ENCODE measurements at regions not wholly inside any gene's neighbourhood (a gene's known extent, or its start where the extent isn't known, plus 50 kb on each side); places are given as distances from the start of the nearest gene placed in this dataset.

DNA sequence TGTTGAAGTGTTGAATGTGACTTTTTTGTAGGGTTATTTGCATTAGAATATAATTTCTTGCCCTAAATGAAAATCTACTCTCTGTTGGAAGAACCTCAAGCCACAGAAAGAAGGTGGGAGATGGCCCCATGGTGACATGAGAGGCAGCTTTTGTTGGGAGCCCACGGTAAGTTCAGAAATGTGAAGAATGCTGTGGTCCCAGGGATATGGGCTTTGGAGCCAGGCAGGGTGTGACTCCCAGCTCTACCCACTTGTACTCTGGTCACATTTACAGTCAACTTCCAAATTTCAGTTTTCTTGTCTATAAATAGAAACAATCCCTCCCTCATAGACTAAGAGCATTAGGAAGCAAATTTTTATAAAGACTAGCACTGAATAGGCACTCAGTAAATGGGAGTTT, 177.8 kb downstream of the RAB28 start:
- H3K9me3 ChIP-seq (replicated peaks; ENCODE audit: insufficient read depth, low read length), result no peaks in the 10 kb centered on the region
- no peaks in the 10 kb centered on the region for H3K27me3 ChIP-seq (replicated peaks; ENCODE audit: insufficient read depth, low read length)
- no peaks in the 10 kb centered on the region for H3F3A ChIP-seq (ENCODE audit: insufficient read depth, low read length)
- no peak for DNase-seq
- TF ChIP-seq EZH2phosphoT487 (IDR thresholded peaks at IDR 0.05; ENCODE audit: low read length), result no peak
- TF ChIP-seq EZH2 (optimal IDR thresholded peaks at IDR 0.05; ENCODE audit: low read depth, low read length), result no peak
- H3K4me3 ChIP-seq (ENCODE audit: low read length), result no peak overlapping the region
- no peaks in the 10 kb centered on the region for H3K79me2 ChIP-seq (ENCODE audit: low read length)
- no peak overlapping the region for H3K9ac ChIP-seq (ENCODE audit: low read length)
- H3K4me2 ChIP-seq (ENCODE audit: low read depth, low read length), result no peak overlapping the region
- no peaks in the 10 kb centered on the region for H3K9me2 ChIP-seq (replicated peaks; ENCODE audit: insufficient read depth, low read length)
- H2AFZ ChIP-seq (ENCODE audit: low read length), result no peak overlapping the region
- H3K36me3 ChIP-seq (replicated peaks; ENCODE audit: insufficient read depth, low read length), result no peaks in the 10 kb centered on the region
- no peaks in the 10 kb centered on the region for H3K4me1 ChIP-seq (ENCODE audit: low read length)
- no peaks in the 10 kb centered on the region for H4K20me1 ChIP-seq (ENCODE audit: insufficient read depth, low read length)
- H3K27ac ChIP-seq (ENCODE audit: low read length), result no peak overlapping the region

DNA sequence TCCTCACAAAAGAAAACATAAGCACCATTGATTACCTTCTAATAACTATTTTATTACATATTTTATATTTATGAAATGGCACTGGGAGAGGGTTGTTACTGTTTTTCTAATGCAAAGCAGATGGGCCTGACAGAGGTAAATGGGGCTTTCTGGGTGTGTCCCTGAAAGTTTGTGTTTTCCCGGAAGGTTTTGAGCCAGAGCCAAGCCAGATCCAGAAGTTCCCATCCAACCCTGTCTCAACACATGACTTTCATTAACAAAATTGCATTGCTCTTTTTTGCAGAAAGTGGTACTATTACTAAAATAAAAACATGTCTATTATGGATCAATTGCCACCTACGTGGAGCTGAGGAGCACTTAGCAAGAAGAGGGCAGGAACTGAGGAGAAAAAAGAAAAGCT, 181.3 kb downstream of the RAB28 start:
- Histone ChIP-seq H3K9ac (ENCODE audit: low read length) (no peak overlapping the region), H3F3A (ENCODE audit: insufficient read depth, low read length) (no peaks in the 10 kb centered on the region), H3K4me3 (ENCODE audit: low read length) (no peak overlapping the region), H3K9me2 (replicated peaks; ENCODE audit: insufficient read depth, low read length) (no peaks in the 10 kb centered on the region), H3K4me1 (ENCODE audit: low read length) (no peaks in the 10 kb centered on the region), H2AFZ (ENCODE audit: low read length) (no peak overlapping the region), H3K4me2 (ENCODE audit: low read depth, low read length) (no peak overlapping the region), H3K36me3 (replicated peaks; ENCODE audit: insufficient read depth, low read length) (no peaks in the 10 kb centered on the region), H4K20me1 (ENCODE audit: insufficient read depth, low read length) (no peaks in the 10 kb centered on the region), H3K27me3 (replicated peaks; ENCODE audit: insufficient read depth, low read length) (no peaks in the 10 kb centered on the region), H3K27ac (ENCODE audit: low read length) (no peak overlapping the region), H3K9me3 (replicated peaks; ENCODE audit: insufficient read depth, low read length) (no peaks in the 10 kb centered on the region), H3K79me2 (ENCODE audit: low read length) (no peaks in the 10 kb centered on the region)
- DNase-seq, result no peak
- TF ChIP-seq, protein P1, sequence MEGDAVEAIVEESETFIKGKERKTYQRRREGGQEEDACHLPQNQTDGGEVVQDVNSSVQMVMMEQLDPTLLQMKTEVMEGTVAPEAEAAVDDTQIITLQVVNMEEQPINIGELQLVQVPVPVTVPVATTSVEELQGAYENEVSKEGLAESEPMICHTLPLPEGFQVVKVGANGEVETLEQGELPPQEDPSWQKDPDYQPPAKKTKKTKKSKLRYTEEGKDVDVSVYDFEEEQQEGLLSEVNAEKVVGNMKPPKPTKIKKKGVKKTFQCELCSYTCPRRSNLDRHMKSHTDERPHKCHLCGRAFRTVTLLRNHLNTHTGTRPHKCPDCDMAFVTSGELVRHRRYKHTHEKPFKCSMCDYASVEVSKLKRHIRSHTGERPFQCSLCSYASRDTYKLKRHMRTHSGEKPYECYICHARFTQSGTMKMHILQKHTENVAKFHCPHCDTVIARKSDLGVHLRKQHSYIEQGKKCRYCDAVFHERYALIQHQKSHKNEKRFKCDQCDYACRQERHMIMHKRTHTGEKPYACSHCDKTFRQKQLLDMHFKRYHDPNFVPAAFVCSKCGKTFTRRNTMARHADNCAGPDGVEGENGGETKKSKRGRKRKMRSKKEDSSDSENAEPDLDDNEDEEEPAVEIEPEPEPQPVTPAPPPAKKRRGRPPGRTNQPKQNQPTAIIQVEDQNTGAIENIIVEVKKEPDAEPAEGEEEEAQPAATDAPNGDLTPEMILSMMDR (IDR thresholded peaks at IDR 0.05; ENCODE audit: low read length), result no peak
- TF ChIP-seq EZH2 (optimal IDR thresholded peaks at IDR 0.05; ENCODE audit: low read depth, low read length) (no peak), EZH2phosphoT487 (IDR thresholded peaks at IDR 0.05; ENCODE audit: low read length) (no peak)

DNA sequence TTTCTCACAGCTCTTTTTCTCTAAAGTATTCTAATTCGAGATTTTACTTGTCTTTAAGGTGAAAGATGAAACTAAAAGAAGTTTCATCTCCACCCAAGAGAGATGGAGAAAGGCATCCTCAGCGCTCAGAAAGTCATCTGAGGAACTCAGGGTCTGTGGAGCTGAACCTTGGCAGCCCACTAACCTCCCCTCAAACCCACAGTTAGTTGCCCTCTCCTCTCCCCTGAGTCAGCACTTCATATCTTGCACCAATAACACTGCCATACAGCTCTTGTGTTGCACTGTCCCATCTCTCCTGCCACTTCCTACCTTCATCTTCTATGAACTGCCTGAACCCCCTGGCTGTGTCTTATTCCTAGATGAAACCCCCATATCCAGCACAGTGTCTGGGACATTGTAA, 184.8 kb downstream of the RAB28 start:
- DNase-seq, result no peak
- H3K9me2 ChIP-seq (replicated peaks; ENCODE audit: insufficient read depth, low read length), result no peaks in the 10 kb centered on the region
- no peaks in the 10 kb centered on the region for H4K20me1 ChIP-seq (ENCODE audit: insufficient read depth, low read length)
- no peaks in the 10 kb centered on the region for H3K4me1 ChIP-seq (ENCODE audit: low read length)
- no peaks in the 10 kb centered on the region for H3K79me2 ChIP-seq (ENCODE audit: low read length)
- H3K9ac ChIP-seq (ENCODE audit: low read length), result no peak overlapping the region
- H2AFZ ChIP-seq (ENCODE audit: low read length), result no peak overlapping the region
- no peak overlapping the region for H3K4me3 ChIP-seq (ENCODE audit: low read length)
- no peaks in the 10 kb centered on the region for H3K36me3 ChIP-seq (replicated peaks; ENCODE audit: insufficient read depth, low read length)
- no peaks in the 10 kb centered on the region for H3F3A ChIP-seq (ENCODE audit: insufficient read depth, low read length)
- no peak overlapping the region for H3K4me2 ChIP-seq (ENCODE audit: low read depth, low read length)
- H3K27ac ChIP-seq (ENCODE audit: low read length), result no peak overlapping the region
- H3K27me3 ChIP-seq (replicated peaks; ENCODE audit: insufficient read depth, low read length), result no peaks in the 10 kb centered on the region
- H3K9me3 ChIP-seq (replicated peaks; ENCODE audit: insufficient read depth, low read length), result no peaks in the 10 kb centered on the region
- TF ChIP-seq, protein P1 (IDR thresholded peaks at IDR 0.05; ENCODE audit: low read length), result no peak
- TF ChIP-seq EZH2 (optimal IDR thresholded peaks at IDR 0.05; ENCODE audit: low read depth, low read length) (no peak), EZH2phosphoT487 (IDR thresholded peaks at IDR 0.05; ENCODE audit: low read length) (no peak)

DNA sequence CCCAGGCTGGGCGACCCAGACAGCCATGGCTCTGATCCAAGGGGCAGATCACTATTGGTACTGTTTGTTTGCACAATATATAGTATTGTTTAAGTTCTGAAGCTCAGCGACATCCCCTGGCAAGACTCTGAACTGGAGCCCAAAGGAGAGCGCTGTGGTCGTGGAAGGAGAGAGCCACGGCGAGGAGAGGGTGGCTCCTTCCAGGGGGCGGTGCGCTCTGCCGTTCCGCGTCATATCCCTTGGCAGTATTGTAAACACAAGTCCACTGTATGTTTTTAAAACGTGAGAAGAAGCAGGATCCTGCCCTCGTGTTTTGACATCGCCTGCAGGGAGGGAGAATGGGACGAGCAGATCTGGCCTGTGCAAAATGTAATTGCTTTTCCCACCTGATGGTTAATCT, 185.5 kb downstream of the RAB28 start:
- Histone ChIP-seq H2AFZ (ENCODE audit: low read length) (no peak overlapping the region), H3K27ac (ENCODE audit: low read length) (no peak overlapping the region)
- TF ChIP-seq EZH2phosphoT487 (IDR thresholded peaks at IDR 0.05; ENCODE audit: low read length) (no peak), EZH2 (optimal IDR thresholded peaks at IDR 0.05; ENCODE audit: low read depth, low read length) (no peak)
- TF ChIP-seq, protein P1 (IDR thresholded peaks at IDR 0.05; ENCODE audit: low read length), result no peak

More for the DNA sequence above, 185.5 kb downstream of the RAB28 start:
- no peak for DNase-seq
- Histone ChIP-seq H3K27me3 (replicated peaks; ENCODE audit: insufficient read depth, low read length) (no peaks in the 10 kb centered on the region), H4K20me1 (ENCODE audit: insufficient read depth, low read length) (no peaks in the 10 kb centered on the region), H3K4me3 (ENCODE audit: low read length) (no peak overlapping the region), H3K4me2 (ENCODE audit: low read depth, low read length) (no peak overlapping the region), H3K79me2 (ENCODE audit: low read length) (no peaks in the 10 kb centered on the region), H3K9ac (ENCODE audit: low read length) (no peak overlapping the region), H3K9me2 (replicated peaks; ENCODE audit: insufficient read depth, low read length) (no peaks in the 10 kb centered on the region), H3K9me3 (replicated peaks; ENCODE audit: insufficient read depth, low read length) (no peaks in the 10 kb centered on the region), H3K4me1 (ENCODE audit: low read length) (no peaks in the 10 kb centered on the region), H3K36me3 (replicated peaks; ENCODE audit: insufficient read depth, low read length) (no peaks in the 10 kb centered on the region), H3F3A (ENCODE audit: insufficient read depth, low read length) (no peaks in the 10 kb centered on the region)
